GM19240 (cell line): ENCODE measurements at regions not wholly inside any gene's neighbourhood (a gene's known extent, or its start where the extent isn't known, plus 50 kb on each side); places are given as distances from the start of the nearest gene placed in this dataset.
"Not testable (repeated sequence)": the region's sequence is repeated elsewhere in the genome, so short reads cannot be mapped to it uniquely, and the experiment has no call there.

Experiments used
- DNase-seq: peaks from one replicate; pipeline ENCODE4 v3.0.0; 2011; ENCODE audit warnings: low spot score; ENCODE audit not compliant: insufficient read length

DNA sequence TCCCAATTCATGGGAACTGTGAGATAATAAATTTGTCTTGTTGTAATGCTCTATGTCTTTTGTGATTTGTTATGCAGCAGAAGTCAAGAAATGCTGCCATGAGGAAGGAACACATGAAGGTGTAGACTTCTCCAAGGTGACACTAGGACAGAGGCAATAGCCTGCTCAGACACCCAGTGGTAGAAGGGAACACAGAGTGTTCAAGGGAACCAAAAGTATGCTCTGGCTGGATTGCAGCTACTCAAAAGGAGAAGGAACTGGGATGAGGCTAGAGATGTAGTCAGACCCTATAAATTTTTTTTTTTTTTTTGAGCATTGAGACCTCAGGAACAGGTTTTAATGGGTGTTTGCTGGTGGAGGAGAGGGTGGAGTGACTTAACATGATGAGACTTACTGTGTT is 232.5 kb downstream of the PARP8 start:
- DNase-seq, result no peak

DNA sequence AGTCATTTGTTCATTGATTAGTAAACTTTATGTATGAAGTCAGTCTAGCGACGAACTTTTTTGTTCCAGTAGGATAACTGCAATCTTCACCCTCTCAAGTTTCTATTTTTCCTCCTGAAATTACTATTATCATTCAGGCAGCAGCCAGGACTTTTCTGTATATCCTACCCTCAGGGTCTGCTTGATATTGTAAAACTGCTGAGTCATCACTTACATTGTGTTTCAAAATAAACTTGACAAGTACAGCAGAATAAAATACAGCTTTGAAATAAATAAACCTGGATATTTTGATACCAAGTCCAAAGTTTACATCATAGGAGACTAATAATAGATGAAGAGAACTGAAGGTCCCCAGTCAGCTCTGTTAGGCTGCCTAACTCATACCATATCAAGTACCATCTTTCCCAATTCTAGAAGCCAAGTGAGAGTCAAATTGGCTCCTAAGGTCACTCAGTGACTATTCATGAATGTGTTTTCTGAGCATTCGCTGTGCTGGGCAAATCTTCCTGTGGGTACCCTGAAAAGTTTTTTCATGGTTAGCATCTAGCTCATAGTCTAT is 234.6 kb downstream of the PARP8 start:
- DNase-seq, result no peak

DNA sequence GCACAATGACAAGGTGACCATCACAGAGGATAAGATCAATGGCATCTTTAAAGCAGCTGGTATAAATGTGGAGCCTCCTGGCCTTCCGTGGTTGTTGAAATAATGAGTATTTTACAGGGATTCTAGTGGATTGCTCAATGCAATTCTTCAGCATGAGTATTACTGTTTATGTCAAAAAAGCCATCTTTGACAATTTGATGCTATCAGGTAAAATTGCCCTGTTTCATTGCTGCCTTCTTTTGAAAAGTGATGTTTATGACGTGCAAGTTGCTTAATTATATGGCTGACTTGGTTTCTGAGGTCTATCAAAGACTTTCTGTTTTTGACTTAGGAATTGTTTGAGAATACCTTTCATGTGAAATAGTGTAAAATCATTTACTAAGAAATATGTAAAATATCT is 237.2 kb downstream of the PARP8 start:
- DNase-seq, result no peak

DNA sequence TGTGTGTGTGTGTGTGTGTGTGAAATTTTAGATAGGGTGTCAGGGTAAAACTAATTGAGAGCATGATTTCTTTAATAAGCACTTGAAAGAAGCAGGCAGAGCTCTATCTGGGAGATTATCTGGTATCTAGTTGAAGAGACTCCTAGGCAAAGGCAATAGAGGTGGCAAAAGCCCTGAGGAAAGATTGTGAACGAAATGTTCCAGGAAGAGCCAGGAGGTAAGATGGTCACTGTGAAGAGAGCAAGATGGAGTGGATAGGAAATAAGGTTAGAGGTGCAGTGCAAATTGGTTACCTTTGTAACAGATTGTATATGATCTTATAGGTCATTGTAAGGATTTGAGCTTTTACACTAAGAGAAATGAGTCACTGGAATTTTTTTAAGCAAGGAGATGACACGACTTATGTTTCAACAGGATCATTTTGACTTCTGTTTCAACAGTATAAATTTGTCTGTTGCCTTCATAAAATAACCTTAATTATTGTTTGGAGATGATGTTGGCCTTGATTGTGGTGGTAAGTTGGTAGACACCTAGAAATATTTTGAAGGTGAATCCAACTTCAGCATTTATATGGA is 239.6 kb downstream of the PARP8 start:
- no peak for DNase-seq

DNA sequence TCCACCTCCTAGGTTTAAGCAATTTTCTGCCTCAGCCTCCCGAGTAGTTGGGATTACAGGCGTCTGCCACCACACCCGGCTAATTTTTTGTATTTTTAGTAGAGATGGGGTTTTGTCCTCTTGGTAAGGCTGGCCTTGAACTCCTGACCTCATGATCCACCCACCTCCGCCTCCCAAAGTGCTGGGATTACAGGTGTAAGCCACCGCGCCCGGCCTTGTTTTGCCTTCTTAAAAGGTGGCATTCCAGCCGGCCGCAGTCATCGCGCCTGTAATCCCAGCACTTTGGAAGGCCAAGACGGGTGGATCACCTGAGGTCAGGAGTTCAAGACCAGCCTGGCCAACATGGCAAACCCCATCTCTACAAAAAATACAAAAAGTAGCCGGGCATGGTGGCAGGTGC is 253.7 kb downstream of the PARP8 start:
- DNase-seq, result not testable (repeated sequence)

DNA sequence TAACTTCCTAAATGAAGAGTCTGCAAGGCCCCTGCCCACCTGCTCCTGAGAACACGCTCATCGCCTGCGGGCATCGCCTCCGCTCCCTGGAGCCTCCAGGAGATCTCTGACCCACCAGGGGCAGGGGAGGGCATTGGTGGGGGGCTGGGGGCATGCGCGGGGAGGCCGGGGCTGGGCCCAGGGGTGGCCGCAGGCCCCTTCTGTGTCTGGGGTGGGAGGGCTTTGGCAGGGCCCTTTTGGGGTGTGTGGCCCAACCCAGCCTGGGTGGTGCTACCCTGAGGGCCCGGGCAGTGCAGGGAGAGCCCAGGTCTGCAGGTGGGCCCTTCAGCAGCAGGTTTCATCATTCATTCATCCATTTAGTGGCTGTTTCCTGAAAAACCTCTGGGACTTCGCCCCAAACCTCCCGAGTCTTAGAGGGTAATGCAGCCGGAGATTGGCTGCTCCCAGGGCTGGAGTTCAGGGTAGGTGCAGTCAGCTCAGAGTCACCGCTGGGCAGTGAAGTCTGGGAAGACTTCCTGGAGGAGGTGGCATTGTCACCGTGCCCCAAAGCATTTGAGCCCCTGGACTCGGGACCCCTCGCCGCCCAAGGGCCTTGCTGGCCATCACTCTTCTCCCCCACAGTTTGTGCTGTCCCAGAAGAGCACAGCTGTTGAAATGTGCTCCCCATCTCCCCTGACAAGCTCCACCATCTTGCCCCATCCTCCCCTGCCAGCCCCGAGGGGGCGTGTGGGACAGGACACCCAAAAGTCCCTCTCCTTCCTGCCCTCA is 255.1 kb downstream of the PARP8 start:
- DNase-seq, result no peak

DNA sequence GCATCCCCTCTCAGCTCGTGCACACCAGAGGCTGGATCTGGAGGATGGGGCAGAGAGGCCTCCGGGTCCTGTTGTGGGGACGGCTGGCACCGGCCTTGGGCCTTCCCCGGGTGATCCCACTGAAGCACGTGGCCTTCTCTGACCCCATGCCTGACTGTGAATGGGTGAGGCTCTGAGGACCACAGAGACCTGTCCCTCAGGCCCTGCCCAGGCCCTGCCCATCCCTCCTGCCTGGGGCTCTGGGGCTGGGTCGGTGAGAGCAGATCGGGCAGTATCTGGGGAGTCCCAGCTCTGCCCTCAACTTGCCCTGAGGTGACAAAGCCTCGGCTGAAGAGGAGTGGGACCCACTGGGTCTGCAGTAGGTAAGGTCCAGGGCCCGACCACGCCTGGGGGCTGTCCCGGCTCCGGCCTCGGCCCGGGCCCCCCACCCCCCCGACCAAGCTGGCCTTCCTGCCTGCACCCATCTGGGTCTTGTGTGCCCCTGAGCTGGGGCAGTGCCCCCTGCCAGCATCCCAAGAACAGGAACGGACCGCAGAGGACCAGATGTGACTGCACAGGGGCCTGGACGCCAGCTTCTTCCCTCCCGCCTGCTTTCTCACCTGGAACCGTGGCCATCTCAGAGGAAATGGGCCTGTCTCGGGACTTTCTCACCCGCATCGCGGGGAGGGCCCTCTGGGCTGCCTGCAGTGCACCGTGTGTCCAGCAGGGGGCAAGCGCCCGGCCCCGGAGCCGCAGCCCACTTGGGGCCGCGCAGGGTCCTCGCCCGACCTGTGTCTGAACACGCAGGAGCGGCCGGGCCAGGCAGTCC is 255.9 kb downstream of the PARP8 start:
- DNase-seq, result peak; percentile 6

DNA sequence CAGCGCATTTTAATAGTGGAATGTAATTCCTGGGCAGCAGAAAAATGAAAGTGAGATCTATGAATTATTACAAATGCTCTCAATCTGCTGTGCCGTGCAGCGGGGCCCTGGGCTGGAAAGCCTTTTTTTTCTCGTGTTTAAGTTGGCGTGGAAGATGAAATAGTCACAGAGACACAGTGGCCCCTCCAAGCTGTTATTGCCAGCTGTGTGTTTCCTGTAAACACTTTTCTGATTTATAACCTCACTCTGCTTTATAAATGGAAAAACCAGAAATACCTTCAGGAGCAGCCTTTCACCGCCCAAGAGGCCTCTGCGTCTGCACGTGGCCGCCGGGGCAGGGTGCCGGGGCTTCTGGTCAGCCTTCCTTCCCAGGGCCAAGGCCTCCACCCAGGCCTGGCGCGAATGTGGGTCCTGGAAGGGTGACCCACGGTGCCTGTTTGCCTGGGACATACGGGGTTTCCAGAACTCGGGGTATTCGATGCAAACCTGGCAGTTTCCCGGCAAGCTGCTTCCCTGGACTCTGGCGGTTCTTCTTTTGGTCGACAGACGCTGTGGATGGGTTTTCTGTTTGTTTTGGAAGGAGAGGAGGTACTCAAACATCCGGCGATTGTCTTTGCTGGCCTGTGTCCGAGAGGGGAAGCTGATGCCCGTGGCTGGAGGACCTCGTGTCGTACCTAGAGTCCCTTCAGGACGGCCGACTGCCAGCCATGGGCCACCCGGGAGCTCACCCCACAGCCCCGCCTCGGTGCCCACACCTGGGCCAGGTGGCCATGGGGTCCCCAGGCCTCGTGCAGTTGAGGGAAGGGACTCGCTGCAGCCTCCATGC is 256.7 kb downstream of the PARP8 start:
- DNase-seq, result no peak

DNA sequence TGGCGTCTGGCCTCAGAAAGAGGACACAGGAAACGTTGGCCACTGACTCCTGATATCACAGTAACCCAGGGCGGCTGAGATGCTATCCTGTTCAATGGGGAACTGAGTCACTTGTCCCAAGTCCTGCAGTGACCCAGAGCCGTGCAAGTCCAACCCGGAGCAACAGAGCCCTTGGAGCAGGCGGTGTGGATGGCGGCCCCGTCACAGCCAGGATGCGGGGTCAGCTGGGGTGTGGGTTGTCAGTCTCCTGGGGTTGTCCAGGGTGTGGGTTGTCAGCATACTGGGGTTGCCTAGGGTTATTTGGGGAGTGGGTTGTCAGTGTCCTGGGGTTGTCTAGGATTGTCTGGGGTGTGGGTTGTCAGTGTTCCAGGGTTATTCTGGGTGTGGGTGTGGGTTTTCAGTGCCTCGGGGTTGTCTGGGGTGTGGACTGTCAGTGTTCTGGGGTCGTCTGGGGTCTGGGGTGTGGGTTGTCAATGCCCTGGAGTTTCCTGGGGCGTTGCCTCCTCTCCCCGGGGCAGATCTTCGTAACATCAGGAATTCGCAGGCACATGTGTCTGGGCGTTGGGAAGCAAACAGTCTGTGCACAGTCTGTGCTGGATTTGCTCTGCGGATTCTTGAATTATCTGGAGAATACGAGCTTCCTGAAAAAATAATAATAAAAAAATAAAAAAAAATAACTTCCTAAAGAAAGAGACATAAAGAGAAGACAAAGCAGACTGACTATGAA is 257.5 kb downstream of the PARP8 start:
- no peak for DNase-seq

DNA sequence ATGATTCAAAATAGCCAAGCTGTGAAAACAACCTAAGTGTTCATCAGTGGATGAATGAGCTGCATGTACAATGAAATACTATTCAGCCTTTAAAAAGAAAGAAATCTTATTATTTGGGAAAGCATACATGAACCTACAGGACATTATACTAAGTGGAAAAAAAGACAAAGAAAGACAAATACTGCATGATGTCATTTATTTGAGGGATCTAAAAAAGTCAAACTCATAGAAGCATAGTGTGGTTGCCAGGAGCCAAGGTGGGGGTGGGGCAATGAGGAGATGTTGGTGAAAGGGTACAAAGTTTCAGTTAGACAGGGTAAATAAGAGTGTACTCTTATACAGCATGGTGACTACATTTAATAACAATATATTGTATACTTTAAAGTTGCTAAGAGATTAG is 261.5 kb downstream of the PARP8 start:
- DNase-seq, result no peak

DNA sequence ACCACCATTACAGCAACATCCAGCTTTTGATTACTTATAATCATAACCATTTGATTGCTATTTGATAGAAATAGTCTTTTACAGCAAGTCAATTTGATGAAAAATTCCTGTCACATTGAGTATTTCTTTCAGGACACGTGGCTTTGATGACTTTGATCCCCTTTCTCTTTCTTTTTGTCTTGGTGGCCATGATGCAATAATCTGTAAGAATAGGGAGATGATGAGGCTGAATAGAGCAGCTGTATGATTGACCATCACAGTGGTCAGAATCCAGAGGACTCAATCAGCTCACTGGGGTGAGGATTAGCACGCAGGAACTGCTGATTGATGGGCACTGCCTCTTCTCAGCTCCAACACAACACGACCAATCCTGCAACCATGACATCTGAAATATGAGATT is 262.7 kb downstream of the PARP8 start:
- no peak for DNase-seq

DNA sequence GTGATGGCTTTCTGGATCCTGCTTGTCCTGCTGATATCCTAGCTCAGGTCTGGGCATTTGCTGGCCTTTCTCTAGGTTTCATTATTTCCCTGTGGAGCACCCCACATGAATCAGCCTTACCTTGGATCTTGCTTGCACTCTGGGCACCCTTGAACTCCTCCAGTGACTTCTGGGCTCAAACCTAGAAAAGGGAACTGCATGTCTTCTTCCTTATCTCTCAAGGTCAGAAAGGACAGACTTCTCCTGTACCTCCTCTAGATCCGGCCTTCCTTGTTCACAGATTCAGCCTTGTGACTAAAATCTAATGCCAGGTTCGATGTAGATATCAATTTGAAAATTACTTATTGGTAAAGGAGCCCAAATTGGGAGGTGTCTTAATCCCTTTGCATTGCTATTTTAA is 267.9 kb downstream of the PARP8 start:
- no peak for DNase-seq

DNA sequence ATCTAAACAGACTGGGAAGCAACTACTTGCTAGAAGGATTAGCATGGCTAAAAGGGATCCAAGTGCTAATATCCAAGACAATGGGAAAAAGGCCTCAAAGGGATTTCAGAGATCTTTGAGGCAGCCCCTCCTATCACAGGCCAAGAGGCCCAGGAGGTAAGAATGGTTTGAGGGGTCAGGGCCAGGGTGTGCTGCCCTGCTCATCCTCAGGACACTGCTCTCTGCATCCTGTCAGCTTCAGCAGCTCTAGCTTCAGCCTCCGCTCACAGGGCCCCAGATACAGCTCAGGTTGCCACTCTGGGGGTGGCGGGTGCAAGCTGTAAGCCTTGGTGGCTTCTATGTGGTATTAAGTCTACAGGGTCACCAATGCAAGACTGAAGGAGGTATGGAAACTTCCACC is 278.7 kb downstream of the PARP8 start:
- DNase-seq, result no peak

DNA sequence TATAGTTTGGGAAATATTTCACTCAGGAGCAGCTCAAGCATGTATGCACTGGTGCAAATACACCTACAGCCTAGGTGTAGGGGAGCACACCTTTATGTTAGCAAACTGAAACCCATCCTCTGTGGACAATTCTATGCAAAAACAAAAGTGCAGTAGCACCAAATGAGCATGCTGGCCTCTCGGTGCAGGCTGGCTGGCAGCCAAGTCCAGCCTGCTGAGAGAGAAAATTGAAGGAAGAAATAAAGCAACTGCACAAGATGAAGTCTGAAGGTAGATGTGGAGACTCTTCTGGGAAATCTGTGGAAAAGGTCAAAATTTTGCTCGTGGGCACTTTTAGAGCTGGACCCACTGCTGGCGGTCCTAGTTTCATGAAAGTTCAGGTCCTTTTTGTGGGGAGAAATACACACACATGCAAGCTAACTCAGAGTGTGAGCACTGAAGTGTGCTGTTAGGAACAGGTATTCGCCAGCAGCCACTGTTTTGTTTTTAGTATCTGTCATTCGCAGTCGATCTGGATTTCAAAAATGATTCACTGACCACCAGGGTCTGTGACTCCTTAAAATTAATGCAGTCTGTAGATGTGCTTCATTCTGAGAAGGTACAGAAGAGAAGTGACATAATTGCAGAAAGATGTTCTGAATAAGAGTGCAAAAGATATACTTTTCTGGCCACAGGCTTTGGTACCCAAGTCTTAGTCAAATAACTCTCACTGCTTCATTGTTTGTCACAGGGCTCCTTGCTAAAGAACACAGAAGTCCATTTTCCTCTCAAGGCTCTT is 281.7 kb downstream of the PARP8 start:
- no peak for DNase-seq

DNA sequence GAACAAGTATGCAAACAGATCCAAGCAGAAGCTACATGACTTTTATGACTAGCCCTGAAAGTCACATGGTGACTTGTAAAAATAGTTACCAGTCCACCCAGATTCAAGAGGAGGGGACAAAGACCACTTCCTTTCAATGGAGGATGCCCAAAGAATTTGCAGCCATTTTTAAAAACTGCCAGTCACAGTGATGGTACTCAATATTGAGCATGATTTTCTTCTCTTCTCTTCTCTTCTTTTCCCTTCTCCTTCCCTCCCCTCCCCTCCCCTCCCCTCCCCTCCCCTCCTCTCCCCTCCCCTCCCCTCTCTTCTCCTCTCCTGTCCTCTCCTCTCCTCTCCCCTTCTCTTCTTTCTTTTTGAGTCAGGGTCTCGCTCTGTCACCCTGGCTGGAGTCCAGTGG is 286.9 kb downstream of the PARP8 start:
- DNase-seq, result no peak

DNA sequence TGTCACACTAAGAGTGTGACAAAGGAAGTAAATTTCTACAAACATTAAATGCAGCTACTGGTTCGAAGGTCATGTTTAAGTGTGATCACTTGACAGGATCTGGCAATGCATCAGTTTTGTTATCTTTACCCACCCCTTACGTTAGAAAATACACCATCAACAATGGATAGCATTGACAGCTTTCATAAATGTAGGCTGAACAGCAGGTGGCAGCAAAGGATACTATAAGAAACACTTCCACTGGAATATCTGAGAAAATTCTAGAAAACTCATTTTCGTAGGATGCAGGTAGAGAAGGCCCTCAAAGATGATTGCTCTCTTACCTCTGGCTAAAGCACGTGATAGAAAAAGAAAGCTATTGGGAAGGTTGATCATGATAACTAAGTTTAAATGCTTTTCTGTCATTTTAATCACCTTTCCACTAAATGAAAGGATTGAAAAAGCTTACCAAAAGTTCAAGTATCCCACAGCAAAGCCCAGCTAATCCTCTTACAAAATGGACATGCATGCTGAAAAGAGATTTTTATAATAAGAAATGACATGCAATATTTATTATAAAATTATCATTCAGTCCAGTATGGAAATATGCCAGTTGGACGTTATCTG is 292.5 kb downstream of the PARP8 start:
- no peak for DNase-seq

DNA sequence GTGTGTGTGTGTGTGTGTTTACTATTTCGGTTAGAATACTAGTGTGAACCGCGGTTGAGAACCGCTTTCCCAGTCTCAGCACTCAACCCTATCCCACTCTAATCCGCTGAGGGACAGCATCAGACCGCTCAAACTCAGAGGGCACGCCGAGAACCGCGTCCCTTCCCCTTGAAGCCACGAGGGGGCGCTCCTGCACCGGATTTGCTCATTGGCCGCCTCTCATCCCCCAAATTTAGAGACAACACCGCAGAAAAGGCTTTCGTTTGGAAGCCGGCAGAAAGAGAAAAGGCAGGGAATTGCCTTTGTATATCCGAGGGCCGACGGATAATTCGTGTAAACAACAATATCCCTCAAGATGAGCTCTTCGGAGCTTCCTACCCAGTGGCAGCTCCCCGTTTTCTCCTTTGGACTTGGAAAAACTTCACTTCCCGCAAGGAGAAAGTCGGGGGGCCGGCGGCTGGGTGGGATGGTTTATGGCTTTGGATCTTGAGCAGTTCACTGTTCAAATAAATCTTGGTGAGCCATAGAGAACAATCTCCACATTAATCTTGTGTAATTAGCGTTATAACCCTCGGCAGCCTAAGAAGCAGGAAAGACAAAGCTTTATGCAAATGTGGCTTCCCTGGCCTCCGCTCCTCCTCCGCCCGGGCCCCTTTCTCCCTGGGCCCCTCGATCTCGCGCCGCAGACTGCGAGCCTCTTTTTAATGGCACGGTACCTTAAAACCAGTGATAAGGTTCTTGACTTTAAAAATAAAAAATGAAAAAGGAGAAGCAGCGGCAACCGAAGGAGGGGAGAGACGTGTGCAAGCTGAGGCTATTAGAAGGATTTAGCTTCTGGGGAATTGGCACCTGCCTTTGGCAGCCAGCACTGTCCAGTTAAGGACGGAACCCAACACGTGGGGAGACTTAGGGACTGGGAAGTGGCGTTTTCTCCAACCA is 296.8 kb downstream of the PARP8 start:
- DNase-seq, result peak; percentile 47

DNA sequence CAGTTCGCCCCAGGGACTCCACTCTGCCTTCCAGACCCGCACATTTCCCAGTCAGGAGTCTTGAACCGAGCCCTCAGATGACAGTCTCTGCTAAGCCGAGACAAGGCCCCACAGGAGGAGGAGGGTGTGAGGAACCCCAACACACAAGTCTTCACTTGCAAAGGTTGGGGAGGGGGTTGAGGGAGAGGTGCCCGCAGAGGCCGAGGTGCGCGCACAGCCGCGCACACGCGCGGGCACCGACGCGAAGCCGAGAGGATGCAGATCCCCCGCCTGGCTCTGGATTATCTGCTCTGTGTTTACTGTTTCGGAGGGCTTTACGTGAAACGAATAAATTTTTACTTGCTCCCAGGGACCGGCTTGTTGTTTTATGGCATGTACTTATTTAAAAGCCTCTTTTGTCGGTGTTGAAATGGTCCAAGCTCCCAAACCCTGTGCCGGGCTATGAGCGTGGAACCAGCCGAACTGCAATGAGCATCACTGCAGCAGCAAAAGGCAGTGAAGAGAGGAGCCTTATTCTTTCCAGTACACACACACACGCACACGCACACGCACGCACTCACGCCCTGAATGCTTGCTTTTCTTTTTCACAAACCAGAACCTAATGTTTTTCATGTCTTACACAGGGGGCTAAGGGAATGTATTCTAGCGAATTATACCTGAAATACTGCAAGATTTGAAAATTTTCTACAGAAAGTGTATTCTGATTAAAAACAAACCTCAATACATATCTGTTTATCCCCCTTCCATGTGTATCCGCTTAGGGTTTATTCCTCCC is 297.7 kb downstream of the PARP8 start:
- no peak for DNase-seq
